ENCODE measurements at regions not wholly inside any gene's neighbourhood (a gene's known extent, or its start where the extent isn't known, plus 50 kb on each side); places are given as distances from the start of the nearest gene placed in this dataset.
A peak's percentile ranks its signal among the peaks of the same experiment; 100 is the strongest.

DNA sequence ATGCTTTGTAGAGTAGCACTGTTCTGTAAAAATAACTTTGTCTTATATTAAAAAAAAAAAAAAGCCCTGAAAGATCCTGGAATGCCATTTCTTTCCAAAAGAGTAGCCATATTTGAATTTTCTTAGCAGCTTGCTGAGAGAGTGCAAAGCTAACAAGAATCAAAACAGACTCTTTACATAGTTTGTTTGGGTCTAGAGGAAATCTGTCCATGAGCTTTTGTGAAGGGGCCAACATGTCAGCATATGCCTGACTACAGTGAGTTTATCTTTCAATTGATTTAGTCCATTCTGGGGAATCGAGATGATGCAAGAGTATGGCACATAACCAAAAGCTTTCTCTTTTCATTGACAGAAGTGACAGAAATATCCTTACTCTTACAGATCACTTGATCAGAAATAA lies 777.7 kb upstream of the ACVR2A start:
- DNase-seq: no peak
- in situ Hi-C loops (cut with HindIII; ENCODE audit: low pct_ligation_motif_present, low pct_unique_long_range_greater_than_20kb, low sequenced_read_pairs): no loop called here

GRCh38 chr2:147062073-147062472 lies 782.8 kb upstream of the ACVR2A start:
- DNase-seq: no peak
- in situ Hi-C loops (cut with HindIII; ENCODE audit: low pct_ligation_motif_present, low pct_unique_long_range_greater_than_20kb, low sequenced_read_pairs): no loop called here

GRCh38 chr2:147061269-147061668 lies 783.6 kb upstream of the ACVR2A start:
- DNase-seq: no peak
- in situ Hi-C loops (cut with HindIII; ENCODE audit: low pct_ligation_motif_present, low pct_unique_long_range_greater_than_20kb, low sequenced_read_pairs): no loop called here

DNA sequence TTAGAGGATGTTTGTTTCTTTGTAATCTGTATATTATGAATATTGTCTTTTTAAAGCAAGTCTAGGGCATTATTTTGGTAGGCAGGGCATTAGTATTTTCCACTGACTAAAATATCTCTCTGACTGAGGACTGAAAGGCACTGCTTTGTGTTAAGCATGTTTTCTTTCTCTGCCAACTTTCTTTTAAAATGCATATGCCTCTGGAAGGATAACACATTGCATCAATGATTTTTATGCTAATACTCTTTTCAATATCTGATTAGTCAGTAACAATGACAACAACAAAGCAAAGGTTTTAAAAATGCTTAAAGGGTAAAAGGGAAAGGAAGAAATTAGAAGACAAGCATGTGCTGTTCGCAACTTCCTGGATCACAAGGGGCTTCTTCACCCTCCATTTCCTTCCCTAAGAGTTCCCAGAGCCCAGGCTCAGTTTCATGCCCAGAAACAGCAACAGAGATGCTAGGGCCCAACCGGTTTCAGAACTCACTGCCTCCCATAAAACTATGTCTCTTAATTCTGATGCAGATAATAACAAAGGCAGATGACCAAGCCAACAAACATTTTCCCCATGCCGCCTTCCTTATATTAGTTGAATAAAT lies 786.8 kb upstream of the ACVR2A start:
- no peak for DNase-seq
- in situ Hi-C loops (cut with HindIII; ENCODE audit: low pct_ligation_motif_present, low pct_unique_long_range_greater_than_20kb, low sequenced_read_pairs): no loop called here

- in situ Hi-C loops (cut with HindIII; ENCODE audit: low pct_ligation_motif_present, low pct_unique_long_range_greater_than_20kb, low sequenced_read_pairs): no loop called here
- no peak for DNase-seq
Observed at GRCh38 chr2:147051814-147052213, 793.0 kb upstream of the ACVR2A start.

- DNase-seq: no peak
- in situ Hi-C loops (cut with HindIII; ENCODE audit: low pct_ligation_motif_present, low pct_unique_long_range_greater_than_20kb, low sequenced_read_pairs): no loop called here
Observed at GRCh38 chr2:147051248-147051647, 793.6 kb upstream of the ACVR2A start.

DNA sequence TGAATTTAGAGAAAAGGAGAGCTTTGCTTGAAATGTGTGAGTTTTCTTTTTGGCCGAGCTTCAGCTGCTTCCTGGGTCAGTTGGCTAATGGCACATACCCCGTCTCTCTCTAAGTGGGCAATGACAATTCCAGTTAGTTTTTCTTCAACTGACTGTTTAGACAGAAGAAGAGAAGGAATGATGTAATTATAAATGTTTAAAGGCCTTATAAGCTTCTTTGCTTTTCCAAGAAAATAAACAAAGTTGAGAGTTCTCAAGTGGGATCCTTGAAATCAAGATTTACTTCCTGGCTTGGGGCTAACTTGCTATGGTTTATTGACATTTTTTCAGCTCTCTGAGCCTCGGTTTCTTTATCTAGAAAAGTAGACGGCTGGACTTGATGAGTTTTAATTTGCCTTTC lies 794.9 kb upstream of the ACVR2A start:
- in situ Hi-C loops (cut with HindIII; ENCODE audit: low pct_ligation_motif_present, low pct_unique_long_range_greater_than_20kb, low sequenced_read_pairs): no loop called here
- DNase-seq: no peak

GRCh38 chr2:147046473-147046872 lies 798.4 kb upstream of the ACVR2A start:
- DNase-seq: no peak
- in situ Hi-C loops (cut with HindIII; ENCODE audit: low pct_ligation_motif_present, low pct_unique_long_range_greater_than_20kb, low sequenced_read_pairs): no loop called here

DNA sequence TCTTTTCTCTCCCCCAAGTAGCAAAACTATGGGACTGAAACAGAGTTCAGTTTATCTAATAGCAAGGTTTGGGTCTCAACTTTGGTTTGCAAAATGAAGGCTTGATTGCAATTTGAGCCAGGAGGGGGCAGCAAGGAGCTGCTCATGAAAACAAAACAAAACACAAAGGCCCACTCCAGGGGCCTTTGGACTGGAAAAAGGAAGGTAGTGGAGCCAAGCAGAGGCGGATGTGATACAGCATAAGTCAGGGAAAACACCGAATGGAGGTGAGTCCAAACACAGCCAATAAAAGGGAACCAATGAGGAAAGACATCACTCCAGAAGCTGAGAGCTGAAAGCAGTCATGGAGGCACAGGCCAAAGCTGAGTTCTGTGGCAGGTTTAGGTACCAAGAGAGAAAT lies 799.7 kb upstream of the ACVR2A start:
- DNase-seq: peak; percentile 61
- in situ Hi-C loops (cut with HindIII; ENCODE audit: low pct_ligation_motif_present, low pct_unique_long_range_greater_than_20kb, low sequenced_read_pairs): no loop called here

DNA sequence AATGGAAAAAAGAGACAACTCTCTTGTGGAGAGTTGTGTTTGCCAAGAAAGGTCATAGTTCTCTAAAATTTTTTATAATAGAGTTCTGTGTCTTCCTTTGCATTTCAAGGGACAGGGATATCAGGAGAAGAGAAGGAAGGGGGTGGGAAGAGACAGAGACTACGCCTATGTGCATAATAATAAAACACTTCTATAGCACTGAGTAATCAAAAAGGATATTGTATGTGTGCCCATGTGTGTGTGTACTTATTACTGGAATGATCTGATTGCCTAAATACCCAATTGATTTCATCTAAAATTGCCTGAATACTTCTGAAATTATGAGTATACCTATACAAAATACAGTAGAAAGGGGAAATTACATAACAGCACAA lies 803.7 kb upstream of the ACVR2A start:
- DNase-seq: no peak
- in situ Hi-C loops (cut with HindIII; ENCODE audit: low pct_ligation_motif_present, low pct_unique_long_range_greater_than_20kb, low sequenced_read_pairs): no loop called here

DNA sequence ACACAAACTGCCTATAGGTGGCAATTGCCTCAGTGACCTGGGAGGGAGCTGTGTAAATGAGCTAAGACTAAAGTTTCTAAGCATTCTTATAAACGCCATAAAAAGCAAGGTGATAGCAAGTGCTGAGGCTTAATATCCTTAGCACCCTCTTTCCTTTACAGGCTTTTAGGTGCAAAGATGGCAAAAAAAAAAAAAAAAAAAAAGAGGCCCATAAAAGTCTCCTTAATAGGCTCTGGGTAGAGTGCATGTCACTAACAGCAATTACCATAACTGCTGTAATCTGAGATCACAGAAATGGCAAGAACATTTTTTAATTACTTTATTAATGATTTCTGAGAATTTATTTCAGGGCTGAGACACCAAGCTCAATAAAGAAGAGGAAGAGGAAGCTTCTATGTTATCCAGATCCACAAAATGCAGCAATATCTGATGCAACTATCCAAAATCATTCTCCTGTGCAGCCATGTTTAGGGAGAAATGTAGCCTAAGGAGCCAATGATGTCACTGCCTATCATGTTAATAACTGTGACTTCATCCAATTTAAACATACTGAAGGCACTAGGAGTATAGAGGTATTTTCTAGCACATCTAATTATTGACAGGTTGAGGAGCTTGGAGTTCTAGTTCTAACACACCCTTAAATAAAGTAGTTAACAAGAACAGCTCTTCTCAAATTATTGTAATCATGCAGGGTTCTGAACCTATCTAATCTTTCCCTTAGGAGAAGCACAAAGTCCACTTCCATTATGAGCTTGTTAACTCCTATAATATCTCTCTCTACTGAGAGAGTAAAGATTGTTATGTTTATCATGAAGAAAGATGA lies 804.3 kb upstream of the ACVR2A start:
- in situ Hi-C loops (cut with HindIII; ENCODE audit: low pct_ligation_motif_present, low pct_unique_long_range_greater_than_20kb, low sequenced_read_pairs): no loop called here
- no peak for DNase-seq

DNA sequence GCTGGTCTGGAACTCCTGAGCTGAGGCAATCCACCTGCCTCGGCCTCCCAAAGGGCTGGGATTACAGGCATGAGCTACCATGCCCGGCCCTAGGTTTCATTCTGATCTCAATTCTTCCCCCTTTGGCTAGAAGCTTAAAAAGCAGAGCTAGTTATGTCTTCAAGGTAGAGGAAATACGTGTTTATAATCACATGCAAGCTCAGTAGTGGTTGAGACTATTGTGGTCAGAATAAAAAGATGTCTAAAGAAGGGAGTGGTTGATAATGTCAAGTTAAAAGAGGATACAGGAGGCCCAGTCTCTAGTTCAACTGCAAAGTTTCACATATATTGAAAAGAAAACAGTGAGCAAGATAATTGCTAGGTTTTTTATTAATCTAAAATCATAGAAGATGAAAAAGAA lies 807.8 kb upstream of the ACVR2A start:
- DNase-seq: no peak
- in situ Hi-C loops (cut with HindIII; ENCODE audit: low pct_ligation_motif_present, low pct_unique_long_range_greater_than_20kb, low sequenced_read_pairs): no loop called here

GRCh38 chr2:147033044-147033443 lies 811.8 kb upstream of the ACVR2A start:
- in situ Hi-C loops (cut with HindIII; ENCODE audit: low pct_ligation_motif_present, low pct_unique_long_range_greater_than_20kb, low sequenced_read_pairs): no loop called here

DNA sequence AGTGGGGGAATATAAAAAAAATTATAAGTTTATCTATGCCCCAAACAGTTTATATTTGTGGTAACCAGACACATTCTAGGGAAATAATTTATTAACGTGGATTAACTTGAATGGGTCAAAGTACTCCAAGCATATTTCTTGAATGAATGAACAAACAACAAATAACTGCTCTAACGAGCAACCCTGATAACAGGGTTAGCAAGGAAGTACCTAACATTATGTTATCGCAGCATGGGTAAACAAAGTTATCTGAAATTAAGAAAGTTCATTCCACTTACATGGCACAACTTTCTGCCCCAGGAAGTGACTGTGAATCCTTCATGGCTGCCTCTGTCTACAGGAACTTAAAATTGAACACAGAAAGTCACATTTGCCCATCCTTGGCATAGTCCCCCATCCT lies 812.9 kb upstream of the ACVR2A start:
- in situ Hi-C loops (cut with HindIII; ENCODE audit: low pct_ligation_motif_present, low pct_unique_long_range_greater_than_20kb, low sequenced_read_pairs): no loop called here
- no peak for DNase-seq

More at GRCh38 chr2:147033044-147033443, 811.8 kb upstream of the ACVR2A start:
- DNase-seq: no peak

- in situ Hi-C loops (cut with HindIII; ENCODE audit: low pct_ligation_motif_present, low pct_unique_long_range_greater_than_20kb, low sequenced_read_pairs): no loop called here
- no peak for DNase-seq
Observed at GRCh38 chr2:147030966-147031720, 813.7 kb upstream of the ACVR2A start.

DNA sequence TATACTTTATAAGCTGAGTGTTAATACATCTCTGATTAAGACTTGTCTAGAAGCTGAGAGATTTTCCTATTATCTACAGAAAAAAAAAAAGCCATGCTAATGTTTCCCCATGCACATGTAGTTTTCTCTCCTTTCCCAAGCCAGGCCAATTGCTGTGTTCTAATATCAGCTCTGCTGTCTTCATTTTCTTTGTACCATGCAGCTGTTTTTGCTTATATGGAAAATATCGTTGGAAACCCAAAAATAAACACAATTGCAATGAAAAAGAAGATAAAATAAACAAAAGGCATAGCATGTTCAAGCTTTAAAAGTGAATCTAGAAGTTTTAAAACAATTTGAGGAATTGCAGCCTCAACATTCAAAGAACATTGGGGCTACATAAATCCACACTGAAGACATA lies 817.4 kb upstream of the ACVR2A start:
- in situ Hi-C loops (cut with HindIII; ENCODE audit: low pct_ligation_motif_present, low pct_unique_long_range_greater_than_20kb, low sequenced_read_pairs): no loop called here
- no peak for DNase-seq

- DNase-seq: no peak
- in situ Hi-C loops (cut with HindIII; ENCODE audit: low pct_ligation_motif_present, low pct_unique_long_range_greater_than_20kb, low sequenced_read_pairs): no loop called here
Observed at GRCh38 chr2:147026664-147027295, 818.0 kb upstream of the ACVR2A start.

DNA sequence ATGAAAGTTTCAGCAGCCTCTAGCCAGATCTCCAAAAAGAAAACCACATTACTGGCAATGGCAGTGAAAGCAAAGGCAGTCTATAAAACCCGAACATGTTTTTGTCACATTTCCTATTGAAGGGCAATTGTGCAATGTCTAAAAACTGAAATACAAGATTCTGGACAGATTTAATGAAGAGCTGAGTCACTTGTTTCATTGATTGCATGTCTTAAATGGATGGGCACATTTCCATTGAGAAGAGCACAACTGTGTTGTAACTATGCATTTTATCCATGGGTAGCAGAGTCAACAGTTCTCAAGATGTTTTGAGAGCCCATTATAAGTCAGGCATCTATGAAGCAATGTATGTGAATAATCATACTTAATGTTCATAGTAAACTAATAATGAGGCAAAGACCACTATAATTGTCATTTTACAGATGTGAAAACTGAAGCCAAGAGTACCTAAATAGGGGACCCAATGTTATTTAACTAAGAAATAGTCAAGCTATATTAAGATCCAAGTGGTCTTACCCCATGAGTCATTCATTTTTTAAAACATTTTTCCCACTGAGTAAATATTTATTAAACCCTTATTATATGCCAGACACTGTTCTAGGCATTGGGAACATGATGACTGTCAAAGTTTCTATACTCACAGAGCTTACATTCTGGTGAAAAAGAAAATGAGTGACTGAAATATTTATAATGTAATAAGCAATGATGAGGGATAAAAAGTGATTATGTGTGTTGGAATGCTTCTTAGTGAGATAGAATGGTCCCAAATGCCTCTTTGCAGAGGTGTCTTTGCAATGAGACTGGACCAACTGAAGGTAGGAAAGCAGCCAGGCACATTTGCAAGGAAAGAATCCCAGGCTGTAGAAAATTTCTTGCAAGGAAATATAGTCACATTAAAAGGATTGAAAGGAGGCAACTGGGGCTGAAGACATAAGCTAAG lies 818.9 kb upstream of the ACVR2A start:
- in situ Hi-C loops (cut with HindIII; ENCODE audit: low pct_ligation_motif_present, low pct_unique_long_range_greater_than_20kb, low sequenced_read_pairs): no loop called here
- DNase-seq: no peak
